ENCODE measurements at regions not wholly inside any gene's neighbourhood (a gene's known extent, or its start where the extent isn't known, plus 50 kb on each side); places are given as distances from the start of the nearest gene placed in this dataset.

DNA sequence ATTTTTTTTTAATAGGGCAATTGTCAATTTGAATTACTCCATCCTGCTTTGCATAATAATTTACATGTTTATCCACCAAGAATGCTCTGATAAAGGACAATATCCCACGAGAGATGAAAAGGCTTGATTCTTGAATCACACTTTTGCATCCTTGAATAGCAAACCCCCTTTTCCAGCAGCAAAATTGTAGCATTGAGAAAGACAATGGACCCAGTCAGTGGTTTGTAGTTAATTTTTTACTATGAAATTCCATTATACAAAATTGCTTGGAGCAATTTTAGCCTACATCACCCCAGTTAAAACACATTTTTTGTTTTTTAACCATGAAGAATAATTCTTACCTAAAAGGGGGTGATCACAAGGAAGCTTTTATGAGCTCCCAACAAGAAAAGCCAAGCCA, 255.1 kb downstream of the RND3 start:
- no peak for DNase-seq (ENCODE audit: low read depth, low spot score)
- intact Hi-C loops (cut with micrococcal nuclease) (no loop called here), dilution Hi-C loops (cut with MboI; ENCODE audit: extremely low pct_ligation_motif_present, low sequenced_read_pairs) (no loop called here)
- Histone ChIP-seq H3K36me3 (ENCODE audit: control insufficient read depth in 2 of 2, extremely low read depth in 1 of 2, insufficient read depth in 2 of 2, low read length in 2 of 2) (no peaks in the 10 kb centered on the region), H3K4me3 (replicated peaks in 1 of 3; ENCODE audit: insufficient read depth in 1 of 3, low read depth in 1 of 3, low read length in 3 of 3) (no peak overlapping the region), H4K20me1 (replicated peaks; ENCODE audit: control insufficient read depth, extremely low read depth, insufficient read depth, low read length) (no peaks in the 10 kb centered on the region), H3K9ac (replicated peaks; ENCODE audit: extremely low read depth, insufficient read depth, low read length) (no peak overlapping the region), H3K27me3 (ENCODE audit: control insufficient read depth in 2 of 2, insufficient read depth in 2 of 2, low read length in 2 of 2) (no peaks in the 10 kb centered on the region), H3K79me2 (ENCODE audit: control insufficient read depth, insufficient read depth, low read length) (no peaks in the 10 kb centered on the region), H3K9me1 (replicated peaks; ENCODE audit: control insufficient read depth, extremely low read depth, insufficient read depth, low read length) (no peaks in the 10 kb centered on the region), H3K4me1 (ENCODE audit: control insufficient read depth, extremely low read depth, insufficient read depth, low read length) (peaks cover 21% of the 10 kb centered on the region), H3K4me2 (ENCODE audit: insufficient read depth, low read length) (no peak overlapping the region), H3K9me3 (replicated peaks; ENCODE audit: control insufficient read depth, insufficient read depth, low read length) (no peaks in the 10 kb centered on the region), H2AFZ (ENCODE audit: low read depth, low read length) (no peak overlapping the region), H3K27ac (ENCODE audit: insufficient read depth, low read depth, low read length) (no peak overlapping the region)
- ChIA-PET POLR2A (no interaction called here), CTCF (no interaction called here)
- BruUV-seq (replicated peaks) = no TSS peak
- TF ChIP-seq, protein P1, sequence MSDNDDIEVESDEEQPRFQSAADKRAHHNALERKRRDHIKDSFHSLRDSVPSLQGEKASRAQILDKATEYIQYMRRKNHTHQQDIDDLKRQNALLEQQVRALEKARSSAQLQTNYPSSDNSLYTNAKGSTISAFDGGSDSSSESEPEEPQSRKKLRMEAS (IDR thresholded peaks at IDR 0.05; ENCODE audit: insufficient read depth, insufficient read length) = no peak
- no peak for TF ChIP-seq POLR2A (IDR thresholded peaks at IDR 0.05; ENCODE audit: low read depth, low read length)
- FAIRE-seq = no peak

DNA sequence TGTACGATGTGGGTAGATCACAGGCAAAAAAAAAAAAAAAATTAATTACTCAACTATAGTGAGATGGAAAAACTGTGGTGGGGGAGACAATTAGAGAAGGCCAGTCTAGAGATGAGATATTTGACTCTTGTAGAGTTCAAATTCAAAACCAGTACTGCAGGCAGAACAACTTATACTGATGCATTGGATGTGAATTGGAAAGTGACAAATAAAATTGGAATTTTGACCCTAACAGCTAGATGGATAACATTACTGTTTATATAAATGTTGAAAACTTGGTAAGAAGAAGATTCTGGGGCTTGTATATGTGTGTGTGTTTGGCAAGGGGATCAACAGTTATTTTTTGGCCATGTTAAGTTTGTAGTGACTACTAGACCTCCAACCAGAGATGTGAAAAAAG, 256.9 kb downstream of the RND3 start:
- FAIRE-seq = no peak

More for the DNA sequence above, 256.9 kb downstream of the RND3 start:
- ChIA-PET CTCF (interaction anchor here (1.0 kb wide), 1 partner anchor 12 kb away, joined by 3 read pairs; no protein-coding TSS in a partner anchor), POLR2A (no interaction called here)
- no peak overlapping the region for H3K4me3 ChIP-seq (replicated peaks in 1 of 3; ENCODE audit: insufficient read depth in 1 of 3, low read depth in 1 of 3, low read length in 3 of 3)
- intact Hi-C loops (cut with micrococcal nuclease) = no loop called here
- H3K4me1 ChIP-seq (ENCODE audit: control insufficient read depth, extremely low read depth, insufficient read depth, low read length) = peaks cover 21% of the 10 kb centered on the region
- no peaks in the 10 kb centered on the region for H3K9me1 ChIP-seq (replicated peaks; ENCODE audit: control insufficient read depth, extremely low read depth, insufficient read depth, low read length)
- no peak overlapping the region for H2AFZ ChIP-seq (ENCODE audit: low read depth, low read length)
- H4K20me1 ChIP-seq (replicated peaks; ENCODE audit: control insufficient read depth, extremely low read depth, insufficient read depth, low read length) = no peaks in the 10 kb centered on the region
- H3K36me3 ChIP-seq (ENCODE audit: control insufficient read depth in 2 of 2, extremely low read depth in 1 of 2, insufficient read depth in 2 of 2, low read length in 2 of 2) = no peaks in the 10 kb centered on the region
- H3K9ac ChIP-seq (replicated peaks; ENCODE audit: extremely low read depth, insufficient read depth, low read length) = no peak overlapping the region
- H3K4me2 ChIP-seq (ENCODE audit: insufficient read depth, low read length) = no peak overlapping the region
- TF ChIP-seq MYC (IDR thresholded peaks at IDR 0.05; ENCODE audit: low read depth, low read length) (no peak), FOS (IDR thresholded peaks at IDR 0.05; ENCODE audit: borderline replicate concordance, insufficient read depth, low read length) (no peak), POLR2A (IDR thresholded peaks at IDR 0.05; ENCODE audit: low read depth, low read length) (no peak), POLR2AphosphoS5 (IDR thresholded peaks at IDR 0.05; ENCODE audit: insufficient read depth, low read depth, low read length) (no peak), EZH2 (IDR thresholded peaks at IDR 0.05; ENCODE audit: borderline replicate concordance, low read depth, low read length, severe bottlenecking) (no peak), GATA2 (IDR thresholded peaks at IDR 0.05; ENCODE audit: insufficient read depth, insufficient read length, low read depth, low read length) (no peak), JUN (IDR thresholded peaks at IDR 0.05; ENCODE audit: borderline replicate concordance, insufficient read depth, insufficient read length, low read depth) (no peak)
- TF ChIP-seq, protein P1 (IDR thresholded peaks at IDR 0.05; ENCODE audit: insufficient read depth, insufficient read length) = no peak
- TF ChIP-seq, protein P2, sequence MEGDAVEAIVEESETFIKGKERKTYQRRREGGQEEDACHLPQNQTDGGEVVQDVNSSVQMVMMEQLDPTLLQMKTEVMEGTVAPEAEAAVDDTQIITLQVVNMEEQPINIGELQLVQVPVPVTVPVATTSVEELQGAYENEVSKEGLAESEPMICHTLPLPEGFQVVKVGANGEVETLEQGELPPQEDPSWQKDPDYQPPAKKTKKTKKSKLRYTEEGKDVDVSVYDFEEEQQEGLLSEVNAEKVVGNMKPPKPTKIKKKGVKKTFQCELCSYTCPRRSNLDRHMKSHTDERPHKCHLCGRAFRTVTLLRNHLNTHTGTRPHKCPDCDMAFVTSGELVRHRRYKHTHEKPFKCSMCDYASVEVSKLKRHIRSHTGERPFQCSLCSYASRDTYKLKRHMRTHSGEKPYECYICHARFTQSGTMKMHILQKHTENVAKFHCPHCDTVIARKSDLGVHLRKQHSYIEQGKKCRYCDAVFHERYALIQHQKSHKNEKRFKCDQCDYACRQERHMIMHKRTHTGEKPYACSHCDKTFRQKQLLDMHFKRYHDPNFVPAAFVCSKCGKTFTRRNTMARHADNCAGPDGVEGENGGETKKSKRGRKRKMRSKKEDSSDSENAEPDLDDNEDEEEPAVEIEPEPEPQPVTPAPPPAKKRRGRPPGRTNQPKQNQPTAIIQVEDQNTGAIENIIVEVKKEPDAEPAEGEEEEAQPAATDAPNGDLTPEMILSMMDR (IDR thresholded peaks at IDR 0.05; ENCODE audit: extremely low read depth in 1 of 2, insufficient read depth in 1 of 2, low read depth in 1 of 2, low read length in 2 of 2) = no peak
- no peaks in the 10 kb centered on the region for H3K79me2 ChIP-seq (ENCODE audit: control insufficient read depth, insufficient read depth, low read length)
- no TSS peak for BruUV-seq (replicated peaks)
- no peak for DNase-seq (ENCODE audit: low read depth, low spot score)
- no peaks in the 10 kb centered on the region for H3K9me3 ChIP-seq (replicated peaks; ENCODE audit: control insufficient read depth, insufficient read depth, low read length)
- dilution Hi-C loops (cut with MboI; ENCODE audit: extremely low pct_ligation_motif_present, low sequenced_read_pairs) = no loop called here
- H3K27me3 ChIP-seq (ENCODE audit: control insufficient read depth in 2 of 2, insufficient read depth in 2 of 2, low read length in 2 of 2) = no peaks in the 10 kb centered on the region
- no peak overlapping the region for H3K27ac ChIP-seq (ENCODE audit: insufficient read depth, low read depth, low read length)
